ENCODE measurements at regions not wholly inside any gene's neighbourhood (a gene's known extent, or its start where the extent isn't known, plus 50 kb on each side); places are given as distances from the start of the nearest gene placed in this dataset.

DNA sequence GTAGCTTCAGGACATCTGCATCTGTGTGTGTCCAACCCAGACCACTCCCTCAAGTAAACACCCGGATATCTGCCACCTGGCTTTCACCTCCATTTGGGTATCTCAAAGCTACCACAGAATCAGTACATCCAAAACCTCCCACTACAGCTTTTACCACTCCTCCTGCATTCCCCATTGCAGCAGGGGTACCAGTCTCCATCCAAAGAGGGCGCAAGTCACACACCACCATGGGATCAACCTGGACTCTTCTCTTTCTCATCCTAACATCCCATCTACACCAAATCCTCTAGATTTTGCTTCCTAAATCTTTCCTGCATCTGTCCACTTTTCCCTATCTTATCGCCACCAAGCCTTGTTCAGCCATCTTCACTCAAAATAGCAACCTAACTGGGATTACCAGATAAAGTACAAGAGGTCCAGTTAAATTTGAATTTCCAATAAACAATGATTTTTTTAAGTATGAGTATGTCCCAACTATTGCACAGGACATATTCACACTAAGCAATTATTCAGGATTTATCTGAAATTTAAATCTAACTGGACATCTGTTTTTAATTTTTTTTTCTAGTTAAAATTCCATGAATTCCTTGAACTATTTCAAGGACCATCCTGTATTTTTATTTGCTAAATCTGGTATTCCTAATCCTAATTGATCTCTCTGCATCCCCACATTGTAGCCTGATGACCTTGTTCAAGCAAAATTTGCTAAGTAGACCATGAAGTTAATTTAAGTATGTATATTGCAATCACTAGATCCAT, 164.3 kb upstream of the MLN start:
- intact Hi-C loops (cut with DNase I) = no loop called here
- H3K27me3 ChIP-seq = no peaks in the 10 kb centered on the region
- no peaks in the 10 kb centered on the region for H3K36me3 ChIP-seq
- H3K27ac ChIP-seq = no peak overlapping the region
- WGBS, 2 donors = 33 to 41% methylated on average over 3 of the region's 3 CpGs
- TF ChIP-seq, protein P1, sequence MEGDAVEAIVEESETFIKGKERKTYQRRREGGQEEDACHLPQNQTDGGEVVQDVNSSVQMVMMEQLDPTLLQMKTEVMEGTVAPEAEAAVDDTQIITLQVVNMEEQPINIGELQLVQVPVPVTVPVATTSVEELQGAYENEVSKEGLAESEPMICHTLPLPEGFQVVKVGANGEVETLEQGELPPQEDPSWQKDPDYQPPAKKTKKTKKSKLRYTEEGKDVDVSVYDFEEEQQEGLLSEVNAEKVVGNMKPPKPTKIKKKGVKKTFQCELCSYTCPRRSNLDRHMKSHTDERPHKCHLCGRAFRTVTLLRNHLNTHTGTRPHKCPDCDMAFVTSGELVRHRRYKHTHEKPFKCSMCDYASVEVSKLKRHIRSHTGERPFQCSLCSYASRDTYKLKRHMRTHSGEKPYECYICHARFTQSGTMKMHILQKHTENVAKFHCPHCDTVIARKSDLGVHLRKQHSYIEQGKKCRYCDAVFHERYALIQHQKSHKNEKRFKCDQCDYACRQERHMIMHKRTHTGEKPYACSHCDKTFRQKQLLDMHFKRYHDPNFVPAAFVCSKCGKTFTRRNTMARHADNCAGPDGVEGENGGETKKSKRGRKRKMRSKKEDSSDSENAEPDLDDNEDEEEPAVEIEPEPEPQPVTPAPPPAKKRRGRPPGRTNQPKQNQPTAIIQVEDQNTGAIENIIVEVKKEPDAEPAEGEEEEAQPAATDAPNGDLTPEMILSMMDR (IDR thresholded peaks at IDR 0.05) = no peak
- no peaks in the 10 kb centered on the region for H3K4me1 ChIP-seq
- ATAC-seq (no peak), DNase-seq (peak in 1 of 6 donors; percentile 9), FAIRE-seq (no peak)
- H3K4me3 ChIP-seq = no peak overlapping the region
- no peaks in the 10 kb centered on the region for H3K9me3 ChIP-seq

DNA sequence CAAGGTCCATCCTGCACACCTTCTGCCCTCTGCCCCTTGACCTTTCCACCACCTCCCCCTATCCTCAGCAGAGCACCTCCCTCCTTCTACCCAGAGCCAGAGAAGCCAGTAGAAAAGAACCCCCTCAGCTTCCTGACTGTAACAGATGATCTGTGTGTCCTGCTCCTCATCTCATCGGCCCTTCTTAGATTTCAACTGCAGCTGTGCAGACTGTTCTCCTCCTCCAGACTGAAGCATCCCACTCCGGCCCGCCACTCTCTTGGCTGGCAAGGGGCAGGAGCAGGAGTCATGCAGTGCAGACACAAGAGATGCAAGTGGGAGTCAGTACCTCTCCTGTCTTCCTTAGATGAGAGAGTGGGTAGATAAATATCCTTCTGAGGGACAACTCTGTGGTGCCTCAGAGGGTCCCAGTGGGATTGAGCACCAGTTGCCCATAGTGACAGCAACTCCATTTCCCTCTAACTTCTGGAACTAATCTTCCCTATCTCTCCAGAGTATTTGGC, 163.5 kb upstream of the MLN start:
- intact Hi-C loops (cut with DNase I) = no loop called here
- peak in 1 of 6 donors; percentile 40 for DNase-seq
- ATAC-seq = no peak
- no peak overlapping the region for H3K27ac ChIP-seq
- 56 to 70% methylated on average over 2 to 3 of the region's 3 CpGs for WGBS, 2 donors
- H3K36me3 ChIP-seq = no peaks in the 10 kb centered on the region
- H3K4me3 ChIP-seq = no peak overlapping the region
- no peaks in the 10 kb centered on the region for H3K4me1 ChIP-seq
- H3K9me3 ChIP-seq = no peaks in the 10 kb centered on the region
- no peaks in the 10 kb centered on the region for H3K27me3 ChIP-seq
- TF ChIP-seq, protein P1 (IDR thresholded peaks at IDR 0.05) = no peak
- FAIRE-seq = no peak

DNA sequence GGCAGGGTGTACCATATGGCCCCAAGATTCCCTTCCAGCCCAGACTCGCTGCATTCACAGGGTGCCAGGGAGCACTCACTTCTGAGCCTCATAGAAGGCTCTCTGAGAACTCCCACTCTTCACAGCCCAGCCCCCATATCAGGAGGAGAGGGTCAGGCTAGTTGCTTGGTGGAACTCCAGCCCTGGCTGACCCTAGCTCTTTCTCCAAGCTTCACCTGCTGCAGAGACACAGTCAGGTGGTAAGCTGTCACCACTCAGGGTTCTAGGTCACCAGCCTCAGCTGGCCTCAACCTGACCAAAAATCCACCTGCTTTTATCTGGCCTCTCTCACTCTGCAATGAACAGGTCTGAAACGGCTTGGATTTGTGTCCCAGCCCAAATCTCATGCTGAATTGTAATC, 162.7 kb upstream of the MLN start:
- intact Hi-C loops (cut with DNase I) = no loop called here
- ATAC-seq = no peak
- H3K27ac ChIP-seq = no peak overlapping the region
- H3K36me3 ChIP-seq = no peaks in the 10 kb centered on the region
- WGBS, 2 donors = 50 to 64% methylated on average over 2 of the region's 2 CpGs
- TF ChIP-seq, protein P1 (IDR thresholded peaks at IDR 0.05) = no peak
- H3K9me3 ChIP-seq = no peaks in the 10 kb centered on the region
- FAIRE-seq = no peak
- DNase-seq = peak in 1 of 6 donors; percentile 14
- H3K4me3 ChIP-seq = no peak overlapping the region
- no peaks in the 10 kb centered on the region for H3K27me3 ChIP-seq
- H3K4me1 ChIP-seq = no peaks in the 10 kb centered on the region

DNA sequence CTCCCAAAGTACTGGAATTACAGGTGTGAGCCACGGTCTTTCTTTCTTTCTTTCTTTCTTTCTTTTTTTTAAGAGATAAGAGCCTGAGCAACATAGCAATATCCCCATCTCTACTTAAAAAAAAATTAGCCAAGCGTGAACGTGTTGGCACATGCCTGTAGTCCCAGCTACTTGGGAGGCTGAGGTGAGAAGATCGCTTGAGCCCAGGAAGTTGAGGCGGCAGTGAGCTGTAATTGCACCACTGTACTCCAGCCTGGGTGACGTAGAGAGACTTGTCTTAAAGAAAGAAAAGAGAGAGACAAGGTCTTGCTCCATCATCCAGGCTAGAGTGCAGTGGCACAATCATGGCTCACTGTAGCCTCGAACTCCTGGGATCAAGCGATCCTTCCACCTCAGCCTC, 162.0 kb upstream of the MLN start:
- no peaks in the 10 kb centered on the region for H3K4me1 ChIP-seq
- no peaks in the 10 kb centered on the region for H3K36me3 ChIP-seq
- ATAC-seq (no peak), FAIRE-seq (no peak), DNase-seq (no peak)
- WGBS, 2 donors = 72 to 81% methylated on average over 8 of the region's 8 CpGs
- H3K27ac ChIP-seq = no peak overlapping the region
- no peaks in the 10 kb centered on the region for H3K9me3 ChIP-seq
- no peak overlapping the region for H3K4me3 ChIP-seq
- no peaks in the 10 kb centered on the region for H3K27me3 ChIP-seq
- intact Hi-C loops (cut with DNase I) = no loop called here
- TF ChIP-seq, protein P1 (IDR thresholded peaks at IDR 0.05) = no peak

DNA sequence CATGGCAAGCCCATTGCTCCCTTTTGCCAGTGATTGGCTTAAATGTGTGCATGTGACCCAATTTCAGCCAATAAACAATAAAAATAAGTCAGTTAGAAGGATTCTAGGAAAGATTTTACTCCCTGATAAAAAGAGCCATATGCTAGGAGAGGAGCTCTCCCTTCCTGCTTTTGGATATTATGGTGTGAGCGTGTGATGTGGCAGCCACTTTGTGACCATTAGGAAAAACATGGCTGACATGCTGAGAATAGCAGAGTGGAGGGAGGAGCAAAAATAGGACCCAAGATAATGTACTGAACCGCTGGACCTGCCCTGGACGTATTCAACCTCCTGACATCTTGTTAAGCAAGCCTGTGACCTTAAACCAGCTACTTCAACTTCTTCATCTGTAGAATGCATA, 160.6 kb upstream of the MLN start:
- no peaks in the 10 kb centered on the region for H3K4me1 ChIP-seq
- DNase-seq (no peak), ATAC-seq (no peak), FAIRE-seq (no peak)
- H3K27ac ChIP-seq = no peak overlapping the region
- H3K36me3 ChIP-seq = no peaks in the 10 kb centered on the region
- intact Hi-C loops (cut with DNase I) = no loop called here
- TF ChIP-seq, protein P1 (IDR thresholded peaks at IDR 0.05) = no peak
- WGBS, 2 donors = 76 to 82% methylated on average over 3 of the region's 3 CpGs
- no peaks in the 10 kb centered on the region for H3K9me3 ChIP-seq
- H3K27me3 ChIP-seq = no peaks in the 10 kb centered on the region
- no peak overlapping the region for H3K4me3 ChIP-seq

Measured in pancreas (tissue), 10 donors.